ENCODE measurements at regions not wholly inside any gene's neighbourhood (a gene's known extent, or its start where the extent isn't known, plus 50 kb on each side); places are given as distances from the start of the nearest gene placed in this dataset.

- Histone ChIP-seq H4K8ac (ENCODE audit: low read depth, low read length) (no peak overlapping the region), H2BK120ac (ENCODE audit: low read depth, low read length) (no peak overlapping the region), H3K4me3 (ENCODE audit: low read length) (no peak overlapping the region), H2BK15ac (replicated peaks; ENCODE audit: low read depth) (no peak overlapping the region), H3K79me2 (ENCODE audit: control insufficient read depth, insufficient read depth, low read length) (no peaks in the 10 kb centered on the region), H3K27ac (ENCODE audit: low read depth, low read length) (no peak overlapping the region), H3K4ac (ENCODE audit: low read depth, low read length) (no peak overlapping the region), H3K9ac (ENCODE audit: low read length) (no peak overlapping the region), H3K4me2 (ENCODE audit: low read length) (no peak overlapping the region), H4K5ac (ENCODE audit: low read length) (no peak overlapping the region), H3K23ac (ENCODE audit: low read length) (no peak overlapping the region), H3K79me1 (ENCODE audit: low read length) (no peaks in the 10 kb centered on the region), H2AK5ac (ENCODE audit: low read length) (no peak overlapping the region), H3K18ac (ENCODE audit: low read length) (no peak overlapping the region), H3K27me3 (ENCODE audit: insufficient read depth, low read length, poor library complexity) (no peaks in the 10 kb centered on the region), H3K56ac (ENCODE audit: low read length) (no peak overlapping the region), H2BK5ac (ENCODE audit: low read length) (no peak overlapping the region), H3K4me1 (ENCODE audit: control insufficient read depth, low read depth, low read length) (no peaks in the 10 kb centered on the region), H3K36me3 (ENCODE audit: control insufficient read depth, insufficient read depth, low read length) (no peaks in the 10 kb centered on the region)
- no peak for DNase-seq
Observed at GRCh38 chr13:65342541-65343337, 1887.4 kb downstream of the PCDH9 start.

- Histone ChIP-seq H2BK120ac (ENCODE audit: low read depth, low read length) (no peak overlapping the region), H3K56ac (ENCODE audit: low read length) (no peak overlapping the region), H3K4ac (ENCODE audit: low read depth, low read length) (no peak overlapping the region), H4K5ac (ENCODE audit: low read length) (no peak overlapping the region), H3K27me3 (ENCODE audit: insufficient read depth, low read length, poor library complexity) (no peaks in the 10 kb centered on the region), H2BK5ac (ENCODE audit: low read length) (no peak overlapping the region), H2AK5ac (ENCODE audit: low read length) (no peak overlapping the region), H3K9ac (ENCODE audit: low read length) (no peak overlapping the region), H4K8ac (ENCODE audit: low read depth, low read length) (no peak overlapping the region), H3K4me1 (ENCODE audit: control insufficient read depth, low read depth, low read length) (no peaks in the 10 kb centered on the region), H3K18ac (ENCODE audit: low read length) (no peak overlapping the region), H3K79me1 (ENCODE audit: low read length) (no peaks in the 10 kb centered on the region), H3K36me3 (ENCODE audit: control insufficient read depth, insufficient read depth, low read length) (no peaks in the 10 kb centered on the region), H3K27ac (ENCODE audit: low read depth, low read length) (no peak overlapping the region), H3K4me3 (ENCODE audit: low read length) (no peak overlapping the region), H2BK15ac (replicated peaks; ENCODE audit: low read depth) (no peak overlapping the region), H3K79me2 (ENCODE audit: control insufficient read depth, insufficient read depth, low read length) (no peaks in the 10 kb centered on the region), H3K23ac (ENCODE audit: low read length) (no peak overlapping the region), H3K4me2 (ENCODE audit: low read length) (no peak overlapping the region)
- DNase-seq = no peak
- no CpG with 5 or more reads among the region's 3 CpGs for WGBS (ENCODE audit: extremely low coverage, insufficient coverage, low lambda C conversion rate)
Observed at GRCh38 chr13:65339241-65339640, 1890.9 kb downstream of the PCDH9 start.

- H4K8ac ChIP-seq (ENCODE audit: low read depth, low read length) = no peak overlapping the region
- H2BK15ac ChIP-seq (replicated peaks; ENCODE audit: low read depth) = no peak overlapping the region
- H3K79me1 ChIP-seq (ENCODE audit: low read length) = no peaks in the 10 kb centered on the region
- H3K4me2 ChIP-seq (ENCODE audit: low read length) = no peak overlapping the region
- H2AK5ac ChIP-seq (ENCODE audit: low read length) = no peak overlapping the region
- no peak overlapping the region for H2BK5ac ChIP-seq (ENCODE audit: low read length)
- no CpG with 5 or more reads among the region's 1 CpG for WGBS (ENCODE audit: extremely low coverage, insufficient coverage, low lambda C conversion rate)
- H4K5ac ChIP-seq (ENCODE audit: low read length) = no peak overlapping the region
- H3K56ac ChIP-seq (ENCODE audit: low read length) = no peak overlapping the region
- no peak for DNase-seq
- no peaks in the 10 kb centered on the region for H3K79me2 ChIP-seq (ENCODE audit: control insufficient read depth, insufficient read depth, low read length)
- no peaks in the 10 kb centered on the region for H3K27me3 ChIP-seq (ENCODE audit: insufficient read depth, low read length, poor library complexity)
- no peaks in the 10 kb centered on the region for H3K4me1 ChIP-seq (ENCODE audit: control insufficient read depth, low read depth, low read length)
- no peak overlapping the region for H3K18ac ChIP-seq (ENCODE audit: low read length)
- no peak overlapping the region for H3K4me3 ChIP-seq (ENCODE audit: low read length)
- H3K4ac ChIP-seq (ENCODE audit: low read depth, low read length) = no peak overlapping the region
- no peak overlapping the region for H2BK120ac ChIP-seq (ENCODE audit: low read depth, low read length)
- H3K36me3 ChIP-seq (ENCODE audit: control insufficient read depth, insufficient read depth, low read length) = no peaks in the 10 kb centered on the region
- H3K23ac ChIP-seq (ENCODE audit: low read length) = no peak overlapping the region
- no peak overlapping the region for H3K9ac ChIP-seq (ENCODE audit: low read length)
- H3K27ac ChIP-seq (ENCODE audit: low read depth, low read length) = no peak overlapping the region
Observed at GRCh38 chr13:65336916-65337315, 1893.2 kb downstream of the PCDH9 start.

- Histone ChIP-seq H4K8ac (ENCODE audit: low read depth, low read length) (no peak overlapping the region), H2AK5ac (ENCODE audit: low read length) (no peak overlapping the region), H3K4me3 (ENCODE audit: low read length) (no peak overlapping the region), H3K27ac (ENCODE audit: low read depth, low read length) (no peak overlapping the region), H2BK15ac (replicated peaks; ENCODE audit: low read depth) (no peak overlapping the region), H2BK5ac (ENCODE audit: low read length) (no peak overlapping the region), H3K79me1 (ENCODE audit: low read length) (no peaks in the 10 kb centered on the region), H2BK120ac (ENCODE audit: low read depth, low read length) (no peak overlapping the region), H3K79me2 (ENCODE audit: control insufficient read depth, insufficient read depth, low read length) (no peaks in the 10 kb centered on the region), H3K4ac (ENCODE audit: low read depth, low read length) (no peak overlapping the region), H3K18ac (ENCODE audit: low read length) (no peak overlapping the region), H3K56ac (ENCODE audit: low read length) (no peak overlapping the region), H3K4me1 (ENCODE audit: control insufficient read depth, low read depth, low read length) (no peaks in the 10 kb centered on the region), H3K23ac (ENCODE audit: low read length) (no peak overlapping the region), H3K27me3 (ENCODE audit: insufficient read depth, low read length, poor library complexity) (no peaks in the 10 kb centered on the region), H4K5ac (ENCODE audit: low read length) (no peak overlapping the region), H3K9ac (ENCODE audit: low read length) (no peak overlapping the region), H3K4me2 (ENCODE audit: low read length) (no peak overlapping the region), H3K36me3 (ENCODE audit: control insufficient read depth, insufficient read depth, low read length) (no peaks in the 10 kb centered on the region)
- no peak for DNase-seq
- no CpG with 5 or more reads among the region's 9 CpGs for WGBS (ENCODE audit: extremely low coverage, insufficient coverage, low lambda C conversion rate)
Observed at GRCh38 chr13:65336087-65336749, 1893.9 kb downstream of the PCDH9 start.

GRCh38 chr13:65330691-65331090 is 1899.4 kb downstream of the PCDH9 start:
- H4K8ac ChIP-seq (ENCODE audit: low read depth, low read length) = no peak overlapping the region
- H3K4me2 ChIP-seq (ENCODE audit: low read length) = no peak overlapping the region
- H3K79me1 ChIP-seq (ENCODE audit: low read length) = no peaks in the 10 kb centered on the region
- H4K5ac ChIP-seq (ENCODE audit: low read length) = no peak overlapping the region
- H3K23ac ChIP-seq (ENCODE audit: low read length) = no peak overlapping the region
- H3K18ac ChIP-seq (ENCODE audit: low read length) = no peak overlapping the region
- H2BK120ac ChIP-seq (ENCODE audit: low read depth, low read length) = no peak overlapping the region
- no peak overlapping the region for H3K4ac ChIP-seq (ENCODE audit: low read depth, low read length)
- H3K79me2 ChIP-seq (ENCODE audit: control insufficient read depth, insufficient read depth, low read length) = no peaks in the 10 kb centered on the region
- no peak overlapping the region for H2AK5ac ChIP-seq (ENCODE audit: low read length)
- H3K27me3 ChIP-seq (ENCODE audit: insufficient read depth, low read length, poor library complexity) = no peaks in the 10 kb centered on the region
- no CpG with 5 or more reads among the region's 14 CpGs for WGBS (ENCODE audit: extremely low coverage, insufficient coverage, low lambda C conversion rate)
- no peak overlapping the region for H3K56ac ChIP-seq (ENCODE audit: low read length)
- H3K27ac ChIP-seq (ENCODE audit: low read depth, low read length) = no peak overlapping the region
- H3K9ac ChIP-seq (ENCODE audit: low read length) = no peak overlapping the region
- no peaks in the 10 kb centered on the region for H3K36me3 ChIP-seq (ENCODE audit: control insufficient read depth, insufficient read depth, low read length)
- no peak overlapping the region for H3K4me3 ChIP-seq (ENCODE audit: low read length)
- no peak overlapping the region for H2BK15ac ChIP-seq (replicated peaks; ENCODE audit: low read depth)
- no peak for DNase-seq
- no peaks in the 10 kb centered on the region for H3K4me1 ChIP-seq (ENCODE audit: control insufficient read depth, low read depth, low read length)
- no peak overlapping the region for H2BK5ac ChIP-seq (ENCODE audit: low read length)
